ENCODE measurements at regions not wholly inside any gene's neighbourhood (a gene's known extent, or its start where the extent isn't known, plus 50 kb on each side); places are given as distances from the start of the nearest gene placed in this dataset.

DNA sequence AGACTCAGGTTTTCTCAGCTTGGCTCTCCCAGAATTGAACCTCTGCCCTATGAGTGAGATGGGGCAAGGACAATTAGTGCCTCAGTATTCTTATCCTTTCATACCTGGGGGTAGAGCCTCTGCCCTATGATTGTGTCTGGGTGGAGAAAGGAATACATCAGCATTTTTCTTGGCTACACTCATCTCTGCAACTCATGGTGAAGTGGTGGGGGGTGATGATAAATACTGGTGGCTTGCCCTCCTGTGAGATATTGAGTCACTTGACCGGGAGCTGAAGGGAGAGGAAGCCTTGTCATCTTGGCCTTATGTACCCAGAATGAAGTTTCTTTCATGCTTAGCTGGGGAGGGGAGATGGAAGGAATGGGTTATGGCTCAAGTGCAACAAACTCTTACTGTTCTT is 71.3 kb upstream of the ENOX2 start:
- no peak for FAIRE-seq

DNA sequence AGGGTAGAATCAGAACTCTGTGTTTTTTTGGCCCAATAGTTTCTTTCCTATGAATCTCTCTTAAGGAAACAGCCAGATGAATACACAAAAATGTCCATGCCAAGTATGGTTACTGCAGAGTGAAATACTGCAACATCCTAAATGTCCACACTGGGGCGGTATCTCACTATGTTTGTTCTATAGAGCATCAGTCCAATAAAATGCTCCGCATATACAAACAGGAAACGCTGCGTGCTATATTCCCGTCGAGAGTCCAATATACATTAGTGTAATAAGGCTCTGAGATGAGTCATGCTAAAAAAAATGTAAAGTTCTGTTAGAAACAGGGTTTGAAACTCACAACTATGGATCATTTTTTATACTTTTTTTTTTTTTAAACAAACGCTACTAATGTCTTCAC is 72.9 kb upstream of the ENOX2 start:
- peak; percentile 78 for FAIRE-seq

DNA sequence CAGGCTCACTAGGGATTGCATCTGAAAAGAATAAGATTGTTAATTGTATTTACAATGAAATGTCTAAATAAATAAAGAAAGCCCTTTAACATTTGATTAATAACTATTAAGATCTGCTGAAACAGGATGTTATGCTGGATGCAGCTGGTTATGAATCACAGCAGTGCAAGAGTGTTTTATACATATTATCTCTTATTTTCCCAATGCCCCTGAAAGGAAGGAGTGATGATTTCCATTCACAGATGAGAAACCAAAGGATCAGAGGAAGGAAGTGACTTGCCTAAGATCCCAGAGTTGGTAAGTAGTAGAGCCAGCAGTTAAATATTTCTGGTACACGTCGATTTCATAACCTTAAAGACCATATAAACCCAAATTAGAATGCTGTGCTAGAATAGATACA is 76.3 kb upstream of the ARHGAP36 start:
- FAIRE-seq = no peak

DNA sequence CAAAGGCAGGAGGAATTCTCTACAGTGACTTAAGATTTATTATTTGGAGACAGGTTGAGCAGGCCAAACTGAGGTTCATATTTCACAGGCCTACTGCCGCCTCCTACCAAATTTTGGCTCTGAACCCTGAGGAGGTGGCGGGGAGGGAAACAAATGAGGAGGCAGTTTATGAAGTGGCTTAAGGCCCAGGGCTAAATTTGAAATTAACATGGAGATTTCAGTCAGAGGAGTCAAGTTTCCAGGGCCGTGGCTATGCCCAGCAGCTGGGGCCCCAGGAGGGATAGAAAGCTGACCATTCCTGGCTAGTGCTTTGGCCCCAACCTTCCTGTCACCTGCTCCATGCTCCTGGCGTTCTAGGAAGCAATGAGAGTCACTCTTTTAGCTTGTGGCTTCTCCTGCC is 73.4 kb upstream of the ARHGAP36 start:
- FAIRE-seq = no peak

DNA sequence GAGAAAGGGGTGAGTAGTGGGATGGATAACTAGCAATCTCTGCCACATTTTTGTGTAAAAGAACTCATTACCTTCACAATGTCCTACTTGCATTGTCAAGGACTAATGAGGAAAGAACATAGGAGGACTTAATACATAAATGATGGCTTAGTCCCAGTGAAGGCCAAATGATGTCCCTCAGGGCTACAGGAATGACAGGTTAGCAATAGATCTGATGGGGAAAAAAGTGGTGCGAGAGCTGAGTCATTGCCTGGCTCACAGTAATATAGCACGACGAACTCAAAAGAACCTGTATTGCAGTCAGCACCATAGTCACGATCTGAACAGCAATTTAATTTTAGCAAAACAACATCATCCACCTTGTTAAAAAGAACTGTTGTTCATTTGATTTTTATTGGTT is 70.9 kb upstream of the ARHGAP36 start:
- no peak for FAIRE-seq

DNA sequence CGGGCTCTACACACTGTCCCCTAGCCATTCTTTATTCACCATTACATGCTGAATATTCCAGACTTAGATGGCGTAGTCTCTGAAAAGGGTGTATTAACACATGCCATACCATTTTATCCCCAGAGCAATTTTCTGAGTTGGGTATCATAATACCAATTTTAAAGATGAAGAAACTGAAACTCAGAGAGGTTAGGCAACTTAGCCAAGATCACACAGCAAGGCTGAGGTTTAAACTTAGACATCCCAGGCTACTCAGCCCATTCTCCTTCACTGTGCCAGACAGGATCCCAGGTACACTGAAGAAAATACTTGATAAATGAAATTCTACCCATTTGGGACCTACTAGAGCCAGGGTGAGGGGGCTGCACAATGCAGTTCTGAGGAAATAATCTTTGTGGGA is 67.4 kb upstream of the ARHGAP36 start:
- FAIRE-seq = no peak

DNA sequence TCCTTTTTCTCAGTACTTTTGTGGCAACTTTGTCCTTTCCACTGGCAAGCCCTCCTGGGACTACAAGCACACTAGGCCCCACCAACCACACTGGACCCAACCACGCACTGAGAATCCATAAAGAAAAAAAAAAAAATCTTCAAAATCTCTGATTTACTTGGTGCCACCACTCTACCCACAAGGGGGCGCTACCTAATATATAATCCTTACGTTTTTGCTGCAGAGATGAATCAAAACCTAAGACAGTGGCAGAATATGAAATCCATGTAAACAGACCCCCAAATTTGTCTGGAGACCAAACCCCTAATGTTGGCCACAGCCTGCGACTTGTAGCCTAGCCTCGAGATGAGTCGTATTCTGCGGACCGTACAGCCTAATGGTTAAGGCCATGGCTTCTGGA is 63.5 kb upstream of the ARHGAP36 start:
- no peak for FAIRE-seq

DNA sequence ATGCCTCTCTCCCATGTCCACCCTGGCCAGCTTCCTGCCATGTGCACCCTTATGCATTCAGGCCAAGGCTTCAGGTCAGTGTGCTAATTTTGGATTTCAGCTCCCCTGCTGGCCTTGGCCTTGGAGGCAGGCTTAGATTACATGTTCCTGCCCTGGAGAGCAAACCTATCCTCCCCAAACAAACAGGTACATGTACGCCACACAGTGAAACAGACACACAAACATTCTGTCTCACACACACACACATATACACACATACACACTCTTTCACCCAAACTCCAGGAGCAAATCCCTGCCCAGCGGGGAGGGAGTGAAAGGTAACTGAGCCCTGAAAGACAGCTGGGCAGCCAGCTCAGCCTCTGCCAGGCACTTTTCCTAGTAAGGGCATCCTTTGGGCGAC is 62.7 kb upstream of the ARHGAP36 start:
- FAIRE-seq = no peak

DNA sequence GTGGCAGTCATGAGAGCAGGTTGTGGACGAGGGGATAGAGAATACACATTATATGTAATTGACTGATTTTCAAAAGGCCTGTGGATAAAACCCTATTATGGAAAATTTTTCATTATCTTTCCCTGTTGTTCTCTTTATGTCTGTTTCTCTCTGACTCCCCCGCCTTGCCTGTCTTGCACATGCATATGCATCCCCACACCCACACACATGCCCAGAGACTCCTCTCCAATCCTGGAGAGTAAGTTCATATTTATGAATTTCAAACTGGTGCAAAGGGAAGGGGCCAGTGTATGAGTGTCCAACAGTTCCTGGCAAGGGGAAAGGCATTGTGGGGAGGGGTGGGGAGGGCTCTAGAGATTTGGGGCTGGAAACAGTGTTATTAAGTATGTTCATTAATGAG is 60.8 kb upstream of the ARHGAP36 start:
- FAIRE-seq = no peak

DNA sequence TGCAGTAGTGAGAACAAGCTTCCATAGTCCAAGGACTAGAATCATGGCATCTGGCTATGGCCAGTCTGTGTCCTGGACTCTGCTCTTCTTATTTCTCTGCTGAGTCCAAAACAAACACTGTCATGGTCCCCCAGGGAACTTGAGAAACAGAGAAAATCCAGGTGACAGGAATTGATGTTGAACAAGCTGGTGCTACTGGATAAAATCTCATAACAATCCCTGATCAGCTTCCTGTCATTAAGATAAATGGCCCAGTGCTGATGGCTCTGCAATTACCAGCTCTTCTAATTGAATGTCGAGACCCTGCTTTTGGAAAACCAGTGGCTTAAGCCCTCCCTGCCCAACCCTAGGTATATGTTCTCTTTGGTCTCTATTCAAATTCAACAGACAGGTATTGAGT is 58.8 kb upstream of the ARHGAP36 start:
- no peak for FAIRE-seq
